IMR-90 (cell line): ENCODE measurements at regions not wholly inside any gene's neighbourhood (a gene's known extent, or its start where the extent isn't known, plus 50 kb on each side); places are given as distances from the start of the nearest gene placed in this dataset.

Experiments used
- ATAC-seq: fragments of 200-7000 bp; cut with Tn5 transposase; 2 replicates; pipeline ENCODE4 v1.9.1; 2020; ENCODE audit warnings: low read depth, mild to moderate bottlenecking, moderate library complexity
- BruUV-seq: library from RNA; stranded (reverse); fragments of 400-500 nt; replicated peaks from 2 replicates; lab custom pipeline; 2021; lab: Mats Ljungman, UMichigan
- CTCF ChIA-PET: fragments of 300-600 bp; formaldehyde crosslinking; extraction: SDS; loops from one replicate; lab custom pipeline; 2021; ENCODE audit warnings: antibody characterized with exemption; lab: Yijun Ruan, JAX
- POLR2A ChIA-PET: fragments of 300-600 bp; sonication (Branson Sonifier 250); formaldehyde crosslinking; loops from one replicate; lab custom pipeline; 2022; ENCODE audit warnings: antibody characterized with exemption; ENCODE audit not compliant: unreplicated experiment; lab: Charles Lee
- DNase-seq: peaks from one replicate; pipeline ENCODE4 v3.0.0; 2013
- H2AFZ ChIP-seq: replicated peaks from 2 replicates; pipeline ENCODE3; 2013; ENCODE audit warnings: low read length, mild to moderate bottlenecking; ENCODE audit not compliant: poor library complexity
- H2AK5ac ChIP-seq: 2 replicates; pipeline ENCODE4 v1.6.1; 2013; ENCODE audit warnings: low read depth, low read length, inconsistent platforms
- H2AK9ac ChIP-seq: replicated peaks from 2 replicates; pipeline ENCODE3; 2013; ENCODE audit warnings: mild to moderate bottlenecking, low read depth, low read length, moderate library complexity; ENCODE audit not compliant: poor library complexity
- H2BK120ac ChIP-seq: 2 replicates; pipeline ENCODE4 v1.6.1; 2013; ENCODE audit warnings: low read depth, low read length, inconsistent platforms
- H2BK15ac ChIP-seq: 3 replicates; pipeline ENCODE4 v1.6.1; 2013; ENCODE audit warnings: low read depth, low read length, inconsistent platforms
- H2BK20ac ChIP-seq: 2 replicates; pipeline ENCODE4 v1.6.1; 2013; ENCODE audit warnings: low read depth, mild to moderate bottlenecking, inconsistent platforms, low read length, moderate library complexity
- H2BK5ac ChIP-seq: 2 replicates; pipeline ENCODE4 v1.6.1; 2013; ENCODE audit warnings: mild to moderate bottlenecking, low read depth, low read length, inconsistent platforms; ENCODE audit not compliant: poor library complexity, severe bottlenecking
- H3K14ac ChIP-seq: replicated peaks from 2 replicates; pipeline ENCODE4 v1.6.1; 2013; ENCODE audit warnings: low read depth, low read length, inconsistent platforms
- H3K18ac ChIP-seq: 2 replicates; pipeline ENCODE4 v1.6.1; 2013; ENCODE audit warnings: low read depth, low read length, control low read depth
- H3K23ac ChIP-seq: 2 replicates; pipeline ENCODE4 v1.6.1; 2013; ENCODE audit warnings: low read depth, low read length, inconsistent platforms
- H3K27ac ChIP-seq: 2 replicates; pipeline ENCODE4 v1.5.1; 2013; ENCODE audit warnings: mild to moderate bottlenecking, control low read depth, low read length; ENCODE audit not compliant: insufficient read depth
- H3K27me3 ChIP-seq: 2 replicates; pipeline ENCODE4 v1.6.1; 2013; ENCODE audit warnings: low read length; ENCODE audit not compliant: control insufficient read depth, insufficient read depth
- H3K36me3 ChIP-seq: 2 replicates; pipeline ENCODE4 v1.6.1; 2013; ENCODE audit warnings: low read length, mixed read lengths; ENCODE audit not compliant: control insufficient read depth, insufficient read depth
- H3K4ac ChIP-seq: 2 replicates; pipeline ENCODE4 v1.6.1; 2013; ENCODE audit warnings: low read depth, low read length, inconsistent platforms
- H3K4me1 ChIP-seq: 2 replicates; pipeline ENCODE4 v1.6.1; 2013; ENCODE audit warnings: low read length, mixed read lengths; ENCODE audit not compliant: control insufficient read depth, insufficient read depth
- H3K4me2 ChIP-seq: 2 replicates; pipeline ENCODE4 v1.6.1; 2013; ENCODE audit warnings: low read depth, mild to moderate bottlenecking, control low read depth, low read length, moderate library complexity
- H3K4me3 ChIP-seq: 2 replicates; pipeline ENCODE4 v1.5.1; 2013; ENCODE audit warnings: low read depth, mild to moderate bottlenecking, control low read depth, low read length, moderate library complexity; ENCODE audit not compliant: insufficient read depth
- H3K56ac ChIP-seq: 2 replicates; pipeline ENCODE4 v1.6.1; 2013; ENCODE audit warnings: low read length, inconsistent platforms; ENCODE audit not compliant: insufficient read depth; ENCODE audit errors: extremely low read depth
- H3K79me1 ChIP-seq, 2 experiments: 2 replicates each; pipeline ENCODE4 v1.6.1; 2013; ENCODE audit warnings: low read length in 2 of 2, inconsistent platforms in 1 of 2, low read depth in 1 of 2
- H3K9ac ChIP-seq: 2 replicates; pipeline ENCODE4 v1.6.1; 2013; ENCODE audit warnings: low read depth, low read length, control low read depth
- H3K9me1 ChIP-seq: 2 replicates; pipeline ENCODE4 v1.6.1; 2013; ENCODE audit warnings: low read length, inconsistent platforms; ENCODE audit not compliant: insufficient read depth
- H3K9me3 ChIP-seq: 2 replicates; pipeline ENCODE4 v1.6.1; 2013; ENCODE audit warnings: low read length; ENCODE audit not compliant: control insufficient read depth, insufficient read depth
- H4K20me1 ChIP-seq: 2 replicates; pipeline ENCODE4 v1.6.1; 2013; ENCODE audit warnings: low read length, inconsistent platforms; ENCODE audit not compliant: insufficient read depth
- H4K5ac ChIP-seq: 2 replicates; pipeline ENCODE4 v1.6.1; 2013; ENCODE audit warnings: mild to moderate bottlenecking, low read depth, low read length, control low read depth
- H4K8ac ChIP-seq, 2 experiments: 2 replicates each; pipeline ENCODE4 v1.6.1; 2013; ENCODE audit warnings: low read depth in 2 of 2, low read length in 2 of 2, control low read depth in 1 of 2, inconsistent platforms in 1 of 2
- H4K91ac ChIP-seq: 2 replicates; pipeline ENCODE4 v1.6.1; 2013; ENCODE audit warnings: low read depth, low read length, inconsistent platforms; ENCODE audit not compliant: insufficient read depth
- BHLHE40 ChIP-seq: fragments of 150-350 bp; IDR thresholded peaks from 2 replicates; pipeline ENCODE4 v1.6.1; 2016; ENCODE audit warnings: mild to moderate bottlenecking, low read depth, low read length
- CEBPB ChIP-seq: IDR thresholded peaks from 2 replicates; pipeline ENCODE4 v1.6.1; 2012; ENCODE audit warnings: low read depth, low read length, improper control_type of control experiment
- CHD1 ChIP-seq: IDR thresholded peaks from 2 replicates; pipeline ENCODE4 v1.6.1; 2012; ENCODE audit warnings: low read depth, low read length, improper control_type of control experiment
- FOS ChIP-seq: fragments of 150-350 bp; IDR thresholded peaks from 2 replicates; pipeline ENCODE4 v1.6.1; 2016; ENCODE audit warnings: low read depth, low read length
- MAFK ChIP-seq: IDR thresholded peaks from 2 replicates; pipeline ENCODE4 v1.6.1; 2012; ENCODE audit warnings: low read depth, low read length, improper control_type of control experiment
- MXI1 ChIP-seq: IDR thresholded peaks from 2 replicates; pipeline ENCODE4 v1.6.1; 2012; ENCODE audit warnings: low read depth, mild to moderate bottlenecking, low read length, moderate library complexity, borderline replicate concordance
- NFE2L2 ChIP-seq: fragments of 150-350 bp; IDR thresholded peaks from 2 replicates; pipeline ENCODE4 v1.6.1; 2016; ENCODE audit warnings: low read depth, mild to moderate bottlenecking, low read length
- POLR2A ChIP-seq: IDR thresholded peaks from 2 replicates; pipeline ENCODE4 v1.6.1; 2012; ENCODE audit warnings: mild to moderate bottlenecking, low read depth, low read length
- RAD21 ChIP-seq: IDR thresholded peaks from 2 replicates; pipeline ENCODE4 v1.6.1; 2012; ENCODE audit warnings: low read length, improper control_type of control experiment
- RCOR1 ChIP-seq: IDR thresholded peaks from 2 replicates; pipeline ENCODE4 v1.6.1; 2012; ENCODE audit warnings: mild to moderate bottlenecking, low read length, improper control_type of control experiment; ENCODE audit not compliant: insufficient replicate concordance
- SMC3 ChIP-seq: fragments of 150-350 bp; IDR thresholded peaks from 2 replicates; pipeline ENCODE4 v1.6.1; 2016; ENCODE audit warnings: low read depth, mild to moderate bottlenecking, antibody characterized with exemption, low read length, moderate library complexity
- USF2 ChIP-seq: fragments of 150-350 bp; IDR thresholded peaks from 2 replicates; pipeline ENCODE4 v1.6.1; 2017; ENCODE audit warnings: mild to moderate bottlenecking, antibody characterized with exemption, low read length, low read depth
- WGBS, 2 experiments: methylation state at CpG; one replicate each; pipeline versions ENCODE4 v1.1.5 to v1.1.7; 2013; ENCODE audit warnings: missing lambda C conversion rate in 2 of 2; ENCODE audit not compliant: insufficient read length in 1 of 2; ENCODE audit errors: extremely low coverage in 2 of 2; 5-methylcytosine and 5-hydroxymethylcytosine counted together
- dilution Hi-C: fragments of 300-500 bp; cut with HindIII; formaldehyde crosslinking; loops from one replicate; pipeline ENCODE4 v1.14.3; 2018; ENCODE audit warnings: low sequenced_read_pairs; ENCODE audit not compliant: unreplicated experiment
- in situ Hi-C: fragments of 300-500 bp; cut with MboI; formaldehyde crosslinking; loops from 3 replicates; pipeline ENCODE4 v1.14.3; 2019; ENCODE audit warnings: low sequenced_read_pairs, inconsistent platforms, mixed read lengths
- intact Hi-C: fragments of 100-400 bp; cut with micrococcal nuclease; formaldehyde crosslinking; loops from 2 replicates; pipeline ENCODE4 v1.10.0; 2022

DNA sequence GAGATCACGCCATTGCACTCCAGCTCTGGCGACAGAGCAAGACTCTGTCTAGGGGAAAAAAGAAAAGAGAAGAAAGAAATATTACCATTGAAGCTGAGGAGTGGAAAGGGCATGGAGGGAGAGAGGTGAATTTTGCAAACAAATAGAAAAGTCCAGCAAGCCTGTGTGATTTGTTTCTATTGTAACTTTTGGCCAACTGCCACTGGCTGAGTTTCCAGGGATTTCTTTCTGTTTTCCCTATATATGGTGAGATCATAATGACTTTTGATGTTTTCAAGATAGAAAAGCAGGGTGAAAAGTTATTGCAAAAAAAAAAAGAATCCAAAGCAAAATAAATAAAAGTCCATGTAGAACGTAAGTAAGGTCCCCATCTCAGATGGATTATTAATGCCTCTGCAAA is 184.2 kb upstream of the RALGAPA2 start:
- ChIA-PET CTCF (no interaction called here), POLR2A (no interaction called here)
- Histone ChIP-seq H3K36me3 (no peaks in the 10 kb centered on the region), H2AK9ac (no peak overlapping the region), H3K9ac (no peak overlapping the region), H4K20me1 (no peaks in the 10 kb centered on the region), H3K4me2 (no peak overlapping the region), H3K27ac (no peak overlapping the region), H3K14ac (no peak overlapping the region), H4K8ac (no peak overlapping the region), H3K27me3 (no peaks in the 10 kb centered on the region), H3K4me3 (no peak overlapping the region), H3K4ac (no peak overlapping the region), H2BK20ac (no peak overlapping the region), H3K79me1 (no peaks in the 10 kb centered on the region), H4K5ac (no peak overlapping the region), H3K23ac (no peak overlapping the region), H3K18ac (no peak overlapping the region), H4K91ac (no peak overlapping the region), H2BK120ac (no peak overlapping the region), H3K4me1 (no peaks in the 10 kb centered on the region), H2BK5ac (no peak overlapping the region), H3K9me1 (no peaks in the 10 kb centered on the region), H2AK5ac (no peak overlapping the region), H2AFZ (no peak overlapping the region), H3K9me3 (peaks cover 9% of the 10 kb centered on the region; the same call in 1 of the 2 replicates), H3K56ac (no peak overlapping the region), H2BK15ac (no peak overlapping the region)
- no TSS peak for BruUV-seq
- WGBS, 2 experiments = no CpG with 5 or more reads among the region's 3 CpGs
- in situ Hi-C loops = no loop called here
- dilution Hi-C loops = no loop called here
- ATAC-seq (no peak), DNase-seq (no peak)
- intact Hi-C loops = no loop called here
- TF ChIP-seq SMC3 = no peak
- no peak for TF ChIP-seq USF2
- TF ChIP-seq MXI1 = no peak
- TF ChIP-seq RAD21 = no peak
- no peak for TF ChIP-seq CHD1
- TF ChIP-seq MAFK = no peak
- TF ChIP-seq CEBPB = no peak
- no peak for TF ChIP-seq POLR2A
- no peak for TF ChIP-seq FOS
- TF ChIP-seq NFE2L2 = no peak
- TF ChIP-seq BHLHE40 = no peak
- no peak for TF ChIP-seq RCOR1
